ENCODE measurements at regions not wholly inside any gene's neighbourhood (a gene's known extent, or its start where the extent isn't known, plus 50 kb on each side); places are given as distances from the start of the nearest gene placed in this dataset.

DNA sequence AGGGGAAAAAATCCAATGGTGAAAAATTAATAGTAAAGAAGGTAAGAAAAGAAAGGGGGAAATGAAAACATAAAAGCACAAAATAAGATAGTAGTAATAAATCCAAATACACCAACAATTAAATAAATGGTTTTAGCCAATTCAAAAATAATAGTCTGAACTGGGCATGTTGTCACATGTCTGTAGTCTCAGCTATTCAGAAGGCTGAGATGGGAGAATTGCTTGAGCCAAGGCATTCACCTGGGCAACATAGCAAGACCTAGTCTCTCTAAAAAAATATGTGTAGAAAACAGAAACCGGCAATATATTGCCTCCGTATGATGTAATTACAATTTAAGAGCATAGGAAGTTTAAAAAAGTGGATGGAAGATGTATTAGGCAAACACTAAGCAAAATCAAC, 311.3 kb upstream of the FERMT1 start:
- TF ChIP-seq, protein P1, sequence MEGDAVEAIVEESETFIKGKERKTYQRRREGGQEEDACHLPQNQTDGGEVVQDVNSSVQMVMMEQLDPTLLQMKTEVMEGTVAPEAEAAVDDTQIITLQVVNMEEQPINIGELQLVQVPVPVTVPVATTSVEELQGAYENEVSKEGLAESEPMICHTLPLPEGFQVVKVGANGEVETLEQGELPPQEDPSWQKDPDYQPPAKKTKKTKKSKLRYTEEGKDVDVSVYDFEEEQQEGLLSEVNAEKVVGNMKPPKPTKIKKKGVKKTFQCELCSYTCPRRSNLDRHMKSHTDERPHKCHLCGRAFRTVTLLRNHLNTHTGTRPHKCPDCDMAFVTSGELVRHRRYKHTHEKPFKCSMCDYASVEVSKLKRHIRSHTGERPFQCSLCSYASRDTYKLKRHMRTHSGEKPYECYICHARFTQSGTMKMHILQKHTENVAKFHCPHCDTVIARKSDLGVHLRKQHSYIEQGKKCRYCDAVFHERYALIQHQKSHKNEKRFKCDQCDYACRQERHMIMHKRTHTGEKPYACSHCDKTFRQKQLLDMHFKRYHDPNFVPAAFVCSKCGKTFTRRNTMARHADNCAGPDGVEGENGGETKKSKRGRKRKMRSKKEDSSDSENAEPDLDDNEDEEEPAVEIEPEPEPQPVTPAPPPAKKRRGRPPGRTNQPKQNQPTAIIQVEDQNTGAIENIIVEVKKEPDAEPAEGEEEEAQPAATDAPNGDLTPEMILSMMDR (IDR thresholded peaks at IDR 0.05; ENCODE audit: unreplicated experiment): no peak
- no TSS peak for BruUV-seq (replicated peaks)

DNA sequence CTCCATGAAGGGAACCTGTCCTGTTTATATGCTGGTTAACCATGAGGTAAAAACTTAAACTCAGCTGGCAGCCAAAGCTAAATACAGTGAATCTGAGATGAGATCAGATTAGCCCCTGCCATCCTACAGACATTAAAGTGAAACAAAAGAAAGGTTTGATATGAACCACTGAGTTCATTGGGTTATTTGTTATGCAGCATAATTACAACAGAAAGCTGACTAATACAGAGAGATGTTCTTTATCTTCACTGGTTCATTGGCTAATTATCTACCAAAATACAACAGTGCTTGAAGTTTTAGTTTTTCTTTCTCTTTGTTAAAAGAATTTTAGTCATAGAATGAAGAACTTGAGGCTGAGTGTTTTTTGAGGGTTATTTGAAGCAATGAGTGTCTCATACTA, 307.6 kb upstream of the FERMT1 start:
- DNase-seq (ENCODE audit: unreplicated experiment): no peak
- intact Hi-C loops (cut with micrococcal nuclease): no loop called here
- Mint-ChIP-seq H3K36me3 (ENCODE audit: insufficient read depth, unreplicated experiment) (no peaks in the 10 kb centered on the region), H3K27me3 (ENCODE audit: insufficient read depth, unreplicated experiment) (no peaks in the 10 kb centered on the region), H3K9me3 (ENCODE audit: unreplicated experiment) (no peaks in the 10 kb centered on the region), H3K27ac (ENCODE audit: low read depth, unreplicated experiment) (no peak overlapping the region), H3K4me3 (ENCODE audit: unreplicated experiment) (no peak overlapping the region), H3K4me1 (ENCODE audit: insufficient read depth, unreplicated experiment) (peaks cover 5% of the 10 kb centered on the region)
- POLR2A ChIA-PET: interaction anchor here (1.5 to 1.8 kb wide), 2 partner anchors 9 to 16 kb away, joined by 3 to 4 read pairs; no protein-coding TSS in a partner anchor
- BruUV-seq (replicated peaks): no TSS peak
- TF ChIP-seq, protein P1 (IDR thresholded peaks at IDR 0.05; ENCODE audit: unreplicated experiment): no peak
- CTCF ChIA-PET: no interaction called here

More for the DNA sequence above, 311.3 kb upstream of the FERMT1 start:
- intact Hi-C loops (cut with micrococcal nuclease): no loop called here
- CTCF ChIA-PET: interaction anchor here (0.7 kb wide), 1 partner anchor 1308 kb away, joined by 4 read pairs; no protein-coding TSS in a partner anchor
- H3K36me3 Mint-ChIP-seq (ENCODE audit: insufficient read depth, unreplicated experiment): no peaks in the 10 kb centered on the region
- no peaks in the 10 kb centered on the region for H3K9me3 Mint-ChIP-seq (ENCODE audit: unreplicated experiment)
- DNase-seq (ENCODE audit: unreplicated experiment): peak; percentile 9
- POLR2A ChIA-PET: interaction anchor here (0.5 to 1.0 kb wide), 3 partner anchors 13 to 104 kb away, joined by 3 to 4 read pairs (median 3); no protein-coding TSS in a partner anchor
- H3K4me3 Mint-ChIP-seq (ENCODE audit: unreplicated experiment): no peak overlapping the region
- peaks cover 5% of the 10 kb centered on the region for H3K4me1 Mint-ChIP-seq (ENCODE audit: insufficient read depth, unreplicated experiment)
- peak overlapping the region; percentile 36 for H3K27ac Mint-ChIP-seq (ENCODE audit: low read depth, unreplicated experiment)
- H3K27me3 Mint-ChIP-seq (ENCODE audit: insufficient read depth, unreplicated experiment): no peaks in the 10 kb centered on the region

- TF ChIP-seq, protein P1 (IDR thresholded peaks at IDR 0.05; ENCODE audit: unreplicated experiment): no peak
- Mint-ChIP-seq H3K4me3 (ENCODE audit: unreplicated experiment) (no peak overlapping the region), H3K4me1 (ENCODE audit: insufficient read depth, unreplicated experiment) (no peaks in the 10 kb centered on the region), H3K27ac (ENCODE audit: low read depth, unreplicated experiment) (no peak overlapping the region), H3K27me3 (ENCODE audit: insufficient read depth, unreplicated experiment) (no peaks in the 10 kb centered on the region), H3K9me3 (ENCODE audit: unreplicated experiment) (no peaks in the 10 kb centered on the region), H3K36me3 (ENCODE audit: insufficient read depth, unreplicated experiment) (no peaks in the 10 kb centered on the region)
- no peak for DNase-seq (ENCODE audit: unreplicated experiment)
- POLR2A ChIA-PET: interaction anchor here (0.6 kb wide), 1 partner anchor 333 kb away, joined by 4 read pairs; no protein-coding TSS in a partner anchor
- intact Hi-C loops (cut with micrococcal nuclease): no loop called here
- CTCF ChIA-PET: interaction anchor here (1.2 to 1.5 kb wide), 2 partner anchors 8 to 70 kb away, joined by 3 to 5 read pairs; no protein-coding TSS in a partner anchor
- BruUV-seq (replicated peaks): no TSS peak
Measured at GRCh38 chr20:6426287-6426891, 303.6 kb upstream of the FERMT1 start.

GRCh38 chr20:6421321-6422248, 298.8 kb upstream of the FERMT1 start:
- DNase-seq (ENCODE audit: unreplicated experiment): no peak
- intact Hi-C loops (cut with micrococcal nuclease): no loop called here
- H3K27ac Mint-ChIP-seq (ENCODE audit: low read depth, unreplicated experiment): no peak overlapping the region
- TF ChIP-seq, protein P1 (IDR thresholded peaks at IDR 0.05; ENCODE audit: unreplicated experiment): no peak
- H3K36me3 Mint-ChIP-seq (ENCODE audit: insufficient read depth, unreplicated experiment): no peaks in the 10 kb centered on the region
- H3K27me3 Mint-ChIP-seq (ENCODE audit: insufficient read depth, unreplicated experiment): no peaks in the 10 kb centered on the region
- no TSS peak for BruUV-seq (replicated peaks)
- no peaks in the 10 kb centered on the region for H3K9me3 Mint-ChIP-seq (ENCODE audit: unreplicated experiment)
- CTCF ChIA-PET: interaction anchor here (0.5 to 0.6 kb wide), 2 partner anchors 20 to 77 kb away, joined by 3 to 4 read pairs; no protein-coding TSS in a partner anchor
- no peak overlapping the region for H3K4me3 Mint-ChIP-seq (ENCODE audit: unreplicated experiment)
- POLR2A ChIA-PET: interaction anchor here (1.2 to 1.3 kb wide), 2 partner anchors 9 to 68 kb away, joined by 4 read pairs; no protein-coding TSS in a partner anchor
- peaks cover 6% of the 10 kb centered on the region for H3K4me1 Mint-ChIP-seq (ENCODE audit: insufficient read depth, unreplicated experiment)
